ENCODE measurements at regions not wholly inside any gene's neighbourhood (a gene's known extent, or its start where the extent isn't known, plus 50 kb on each side); places are given as distances from the start of the nearest gene placed in this dataset.

GRCh38 chr1:83746234-83746633 lies 252.7 kb downstream of the TTLL7 start:
- in situ Hi-C loops (cut with MboI; ENCODE audit: low sequenced_read_pairs) (no loop called here), dilution Hi-C loops (cut with HindIII; ENCODE audit: low sequenced_read_pairs, unreplicated experiment) (no loop called here), intact Hi-C loops (cut with micrococcal nuclease) (no loop called here)
- Histone ChIP-seq H3K4me2 (ENCODE audit: low read depth, low read length) (no peak overlapping the region), H4K8ac (ENCODE audit: low read depth in 2 of 2, low read length in 2 of 2) (no peak overlapping the region), H2BK120ac (ENCODE audit: low read depth, low read length) (no peak overlapping the region), H3K9ac (ENCODE audit: low read depth, low read length) (no peak overlapping the region), H2AFZ (replicated peaks; ENCODE audit: low read length, poor library complexity) (no peak overlapping the region), H4K91ac (ENCODE audit: insufficient read depth, low read depth, low read length) (no peak overlapping the region), H3K27ac (ENCODE audit: insufficient read depth, low read length) (no peak overlapping the region), H3K79me1 (ENCODE audit: low read depth in 1 of 2, low read length in 2 of 2) (no peaks in the 10 kb centered on the region), H3K4me1 (ENCODE audit: control insufficient read depth, insufficient read depth, low read length) (no peaks in the 10 kb centered on the region), H4K5ac (ENCODE audit: low read depth, low read length) (no peak overlapping the region), H2AK9ac (replicated peaks; ENCODE audit: low read depth, low read length, poor library complexity) (no peak overlapping the region), H3K56ac (ENCODE audit: extremely low read depth, insufficient read depth, low read length) (no peak overlapping the region), H2AK5ac (ENCODE audit: low read depth, low read length) (no peak overlapping the region), H2BK20ac (ENCODE audit: low read depth, low read length) (no peak overlapping the region), H3K14ac (replicated peaks; ENCODE audit: low read depth, low read length) (no peak overlapping the region), H4K20me1 (ENCODE audit: insufficient read depth, low read length) (no peaks in the 10 kb centered on the region), H2BK15ac (ENCODE audit: low read depth, low read length) (no peak overlapping the region), H3K9me3 (ENCODE audit: control insufficient read depth, insufficient read depth, low read length) (no peaks in the 10 kb centered on the region), H2BK5ac (ENCODE audit: low read depth, low read length, poor library complexity, severe bottlenecking) (no peak overlapping the region), H3K18ac (ENCODE audit: low read depth, low read length) (no peak overlapping the region), H3K23ac (ENCODE audit: low read depth, low read length) (no peak overlapping the region), H3K9me1 (ENCODE audit: insufficient read depth, low read length) (no peaks in the 10 kb centered on the region), H3K36me3 (ENCODE audit: control insufficient read depth, insufficient read depth, low read length) (no peaks in the 10 kb centered on the region), H3K27me3 (ENCODE audit: control insufficient read depth, insufficient read depth, low read length) (no peaks in the 10 kb centered on the region), H3K4ac (ENCODE audit: low read depth, low read length) (no peak overlapping the region), H3K4me3 (ENCODE audit: insufficient read depth, low read depth, low read length) (no peak overlapping the region)
- no CpG with 5 or more reads among the region's 5 CpGs for WGBS, 2 experiments (ENCODE audit: extremely low coverage in 2 of 2, insufficient read length in 1 of 2)
- ChIA-PET POLR2A (ENCODE audit: unreplicated experiment) (no interaction called here), CTCF (no interaction called here)
- DNase-seq (no peak), ATAC-seq (ENCODE audit: low read depth) (no peak)
- BruUV-seq (replicated peaks): no TSS peak
- no peak for TF ChIP-seq CEBPB (IDR thresholded peaks at IDR 0.05; ENCODE audit: low read depth, low read length)
- no peak for TF ChIP-seq MAZ (IDR thresholded peaks at IDR 0.05; ENCODE audit: borderline replicate concordance, low read depth, low read length)
- TF ChIP-seq BHLHE40 (IDR thresholded peaks at IDR 0.05; ENCODE audit: low read depth, low read length): no peak
- no peak for TF ChIP-seq FOS (IDR thresholded peaks at IDR 0.05; ENCODE audit: low read depth, low read length)
- TF ChIP-seq POLR2A (IDR thresholded peaks at IDR 0.05; ENCODE audit: low read depth, low read length): no peak
- no peak for TF ChIP-seq CHD1 (IDR thresholded peaks at IDR 0.05; ENCODE audit: low read depth, low read length)
- no peak for TF ChIP-seq NFE2L2 (IDR thresholded peaks at IDR 0.05; ENCODE audit: low read depth, low read length)
- no peak for TF ChIP-seq SMC3 (IDR thresholded peaks at IDR 0.05; ENCODE audit: low read depth, low read length)
- TF ChIP-seq RAD21 (IDR thresholded peaks at IDR 0.05; ENCODE audit: low read length): no peak
- TF ChIP-seq MAFK (IDR thresholded peaks at IDR 0.05; ENCODE audit: low read depth, low read length): no peak
- TF ChIP-seq USF2 (IDR thresholded peaks at IDR 0.05; ENCODE audit: low read depth, low read length): no peak
- TF ChIP-seq RCOR1 (IDR thresholded peaks at IDR 0.05; ENCODE audit: insufficient replicate concordance, low read length): no peak
- TF ChIP-seq ELK1 (IDR thresholded peaks at IDR 0.05; ENCODE audit: borderline replicate concordance, low read depth, low read length): no peak
